ENCODE measurements at regions not wholly inside any gene's neighbourhood (a gene's known extent, or its start where the extent isn't known, plus 50 kb on each side); places are given as distances from the start of the nearest gene placed in this dataset.

DNA sequence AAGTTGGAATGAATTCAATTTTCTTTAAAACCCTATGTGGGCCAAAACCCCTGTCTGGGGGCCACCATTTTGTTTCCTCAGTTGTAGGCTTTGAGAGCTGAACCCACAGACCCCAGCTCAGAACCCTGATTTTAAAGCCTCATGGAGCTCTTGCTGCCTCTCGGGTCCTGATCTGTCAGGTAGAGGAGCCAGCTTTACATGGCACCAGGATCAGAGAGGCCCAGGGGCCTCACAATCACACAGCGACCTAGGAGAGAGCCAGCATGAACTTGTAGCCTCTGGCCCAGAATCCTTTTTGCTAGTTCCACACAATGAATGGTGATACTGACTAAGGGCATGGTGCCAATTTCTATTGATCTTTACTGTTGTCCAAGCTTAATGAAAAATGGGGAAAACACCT, 84.3 kb upstream of the SORCS3 start:
- ChIA-PET CTCF (ENCODE audit: low intra/inter-chr PET ratio) (no interaction called here), POLR2A (no interaction called here)
- Histone ChIP-seq H3K4me2 (ENCODE audit: insufficient read depth, low read length) (no peak overlapping the region), H2AFZ (ENCODE audit: low read depth, low read length) (no peak overlapping the region), H3K9ac (ENCODE audit: insufficient read depth in 1 of 2, low read depth in 2 of 2, low read length in 2 of 2) (no peak overlapping the region), H3K9me1 (ENCODE audit: control insufficient read depth, insufficient read depth, low read length) (no peaks in the 10 kb centered on the region), H4K20me1 (replicated peaks; ENCODE audit: control insufficient read depth, insufficient read depth, low read length) (no peaks in the 10 kb centered on the region), H3K4me1 (replicated peaks in 1 of 2; ENCODE audit: control insufficient read depth in 2 of 2, insufficient read depth in 2 of 2, low read length in 2 of 2) (no peaks in the 10 kb centered on the region), H3K27me3 (ENCODE audit: control insufficient read depth in 2 of 2, insufficient read depth in 2 of 2, low read length in 2 of 2) (no peaks in the 10 kb centered on the region; a peak in 1 of 5 replicates), H3K9me3 (replicated peaks; ENCODE audit: control insufficient read depth, insufficient read depth, low read depth, low read length) (no peaks in the 10 kb centered on the region), H3K79me2 (ENCODE audit: control insufficient read depth, insufficient read depth, low read length) (no peaks in the 10 kb centered on the region), H3K4me3 (no peak overlapping the region), H3K27ac (ENCODE audit: extremely low read depth, low read depth, low read length) (no peak overlapping the region), H3K36me3 (ENCODE audit: control insufficient read depth, insufficient read depth, low read length) (no peaks in the 10 kb centered on the region)
- intact Hi-C loops (cut with micrococcal nuclease) (no loop called here), in situ Hi-C loops (cut with MboI) (no loop called here)
- no peak for DNase-seq (ENCODE audit: extremely low read depth in 1 of 4, low spot score in 3 of 4)
- no TSS peak for BruUV-seq (replicated peaks)
- ATAC-seq: no peak
- TF ChIP-seq RNF219 (CRISPR knock-in tag; IDR thresholded peaks at IDR 0.05) (no peak), PURB (CRISPR knock-in tag; IDR thresholded peaks at IDR 0.05; ENCODE audit: low read depth) (no peak), ILF3 (IDR thresholded peaks at IDR 0.05; ENCODE audit: borderline replicate concordance) (no peak), FOSL1 (tag; conservative IDR thresholded peaks at IDR 0.05) (no peak), ZNF436 (CRISPR knock-in tag; IDR thresholded peaks at IDR 0.05) (no peak), POLR2G (IDR thresholded peaks at IDR 0.05; ENCODE audit: low read depth, low read length) (no peak), ARID1B (IDR thresholded peaks at IDR 0.05) (no peak), BACH1 (tag; IDR thresholded peaks at IDR 0.05) (no peak), ZNF589 (CRISPR knock-in tag; IDR thresholded peaks at IDR 0.05; ENCODE audit: low read depth) (no peak), TEAD1 (CRISPR knock-in tag; IDR thresholded peaks at IDR 0.05) (no peak)
- WGBS (ENCODE audit: insufficient coverage, low coverage, missing lambda C conversion rate): 0% methylated on average over 2 of the region's 2 CpGs
- no peak for FAIRE-seq

Measured in K562 (cell line).